GM12878 (cell line): ENCODE measurements at regions not wholly inside any gene's neighbourhood (a gene's known extent, or its start where the extent isn't known, plus 50 kb on each side); places are given as distances from the start of the nearest gene placed in this dataset.

ENCODE experiments used
- CHD4 ChIP-seq: fragments of 200-600 bp; sonication (generic); IDR thresholded peaks from 2 replicates; pipeline ENCODE4 v1.6.1; 2016; ENCODE audit warnings: mild to moderate bottlenecking
- E2F8 ChIP-seq: fragments of 450-650 bp; IDR thresholded peaks from 2 replicates; pipeline ENCODE4 v1.6.1; 2018; ENCODE audit warnings: mild to moderate bottlenecking, low read depth, moderate library complexity; ENCODE audit not compliant: partially characterized antibody
- EGR1 ChIP-seq, 2 experiments: IDR thresholded peaks; 1 replicate in 1 of 2; 2 replicates in 1 of 2; pipeline ENCODE4 v1.6.1; 2011 to 2012; ENCODE audit warnings: low read depth in 2 of 2, low read length in 2 of 2, borderline replicate concordance in 1 of 2, mild to moderate bottlenecking in 1 of 2, moderate library complexity in 1 of 2
- ELK1 ChIP-seq: IDR thresholded peaks from 2 replicates; pipeline ENCODE4 v1.6.1; 2012; ENCODE audit warnings: low read depth, low read length, improper control_type of control experiment
- IRF4 ChIP-seq: IDR thresholded peaks from 2 replicates; pipeline ENCODE4 v1.6.1; 2011; ENCODE audit warnings: low read depth, low read length
- PKNOX1 ChIP-seq: fragments of 450-650 bp; IDR thresholded peaks from 2 replicates; pipeline ENCODE4 v1.6.1; 2016; ENCODE audit warnings: mild to moderate bottlenecking
- RAD51 ChIP-seq: fragments of 450-650 bp; IDR thresholded peaks from 2 replicates; pipeline ENCODE4 v1.6.1; 2016; ENCODE audit warnings: moderate library complexity, mild to moderate bottlenecking, inconsistent platforms
- RFX5 ChIP-seq: IDR thresholded peaks from 2 replicates; pipeline ENCODE4 v1.6.1; 2011; ENCODE audit warnings: low read depth, low read length, improper control_type of control experiment
- ZNF687 ChIP-seq: fragments of 450-650 bp; IDR thresholded peaks from 2 replicates; pipeline ENCODE4 v1.6.1; 2017; ENCODE audit warnings: mild to moderate bottlenecking, moderate library complexity

GRCh38 chrX:20369468-20369867 is 102.8 kb upstream of the RPS6KA3 start (continued):
- TF ChIP-seq PKNOX1 (no peak), RAD51 (no peak), EGR1 (IDR thresholded peaks at IDR 0.05; ENCODE audit: borderline replicate concordance in 1 of 2, low read depth in 2 of 2, low read length in 2 of 2) (no peak), IRF4 (no peak), RFX5 (no peak), CHD4 (no peak), ELK1 (no peak), E2F8 (no peak), ZNF687 (no peak)
